HepG2 (cell line): ENCODE measurements at regions not wholly inside any gene's neighbourhood (a gene's known extent, or its start where the extent isn't known, plus 50 kb on each side); places are given as distances from the start of the nearest gene placed in this dataset.
A peak's percentile ranks its signal among the peaks of the same experiment; 100 is the strongest.

ENCODE experiments used
- BCL6 ChIP-seq: IDR thresholded peaks from 2 replicates; pipeline ENCODE4 v1.6.1; 2016; ENCODE audit warnings: missing genetic modification reagents, missing compliant biosample characterization
- CBFB ChIP-seq: sonication (generic); formaldehyde crosslinking; IDR thresholded peaks from 2 replicates; pipeline ENCODE4 v1.4.0; 2020; ENCODE audit warnings: missing genetic modification reagents
- FOXA3 ChIP-seq: IDR thresholded peaks from 2 replicates; pipeline ENCODE4 v1.6.1; 2016; ENCODE audit warnings: missing genetic modification reagents, missing compliant biosample characterization
- HIVEP1 ChIP-seq: sonication (generic); formaldehyde crosslinking; IDR thresholded peaks from 2 replicates; pipeline ENCODE4 v1.4.0; 2020; ENCODE audit warnings: mild to moderate bottlenecking, missing genetic modification reagents
- KDM5A ChIP-seq: fragments of 200-600 bp; sonication (generic); IDR thresholded peaks from 2 replicates; pipeline ENCODE4 v1.7.0; 2018; ENCODE audit warnings: antibody characterized with exemption, mild to moderate bottlenecking, low read length, borderline replicate concordance
- NFATC3 ChIP-seq: sonication (generic); formaldehyde crosslinking; IDR thresholded peaks from 2 replicates; pipeline ENCODE4 v1.5.1; 2020; ENCODE audit warnings: mild to moderate bottlenecking, missing genetic modification reagents
- SAFB2 ChIP-seq: sonication (generic); formaldehyde crosslinking; IDR thresholded peaks from 2 replicates; pipeline ENCODE4 v1.5.1; 2020; ENCODE audit warnings: missing genetic modification reagents, low read depth, mild to moderate bottlenecking, borderline replicate concordance
- SAP130 ChIP-seq: IDR thresholded peaks from 2 replicates; pipeline ENCODE4 v1.6.1; 2016; ENCODE audit warnings: low read depth
- SIN3B ChIP-seq: fragments of 150-350 bp; IDR thresholded peaks from 2 replicates; pipeline ENCODE4 v1.6.1; 2014; ENCODE audit warnings: low read length
- TAF1 ChIP-seq: sonication (generic); formaldehyde crosslinking; IDR thresholded peaks from 2 replicates; pipeline ENCODE4 v1.4.0; 2020; ENCODE audit warnings: missing genetic modification reagents
- TBP ChIP-seq: sonication (generic); formaldehyde crosslinking; IDR thresholded peaks from 2 replicates; pipeline ENCODE4 v1.5.0; 2020; ENCODE audit warnings: missing genetic modification reagents
- TOE1 ChIP-seq: sonication (generic); formaldehyde crosslinking; IDR thresholded peaks from 2 replicates; pipeline ENCODE4 v1.4.0; 2020; ENCODE audit warnings: mild to moderate bottlenecking, missing genetic modification reagents
- ZKSCAN8 ChIP-seq: IDR thresholded peaks from 2 replicates; pipeline ENCODE4 v1.6.1; 2016; ENCODE audit warnings: borderline replicate concordance, missing genetic modification reagents, missing compliant biosample characterization
- ZNF264 ChIP-seq: sonication (generic); formaldehyde crosslinking; IDR thresholded peaks from 2 replicates; pipeline ENCODE4 v1.4.0; 2020; ENCODE audit warnings: missing genetic modification reagents
- ZNF678 ChIP-seq: sonication (generic); formaldehyde crosslinking; IDR thresholded peaks from 2 replicates; pipeline ENCODE4 v1.4.0; 2020; ENCODE audit warnings: mild to moderate bottlenecking, missing genetic modification reagents
- ZSCAN21 ChIP-seq: sonication (generic); formaldehyde crosslinking; IDR thresholded peaks from 2 replicates; pipeline ENCODE4 v1.8.0; 2022; ENCODE audit warnings: mild to moderate bottlenecking, missing genetic modification reagents, moderate library complexity, borderline replicate concordance
- TF ChIP-seq, protein P1 (sequence below): sonication (generic); formaldehyde crosslinking; conservative IDR thresholded peaks from 2 replicates; pipeline ENCODE4 v1.4.0; 2020; ENCODE audit warnings: missing genetic modification reagents
- TF ChIP-seq, protein P2 (sequence below): IDR thresholded peaks from 2 replicates; pipeline ENCODE4 v1.6.1; 2016; ENCODE audit warnings: mild to moderate bottlenecking
- TF ChIP-seq, protein P3 (sequence below): sonication (generic); formaldehyde crosslinking; conservative IDR thresholded peaks from 2 replicates; pipeline ENCODE4 v1.5.0; 2020; ENCODE audit warnings: missing genetic modification reagents
- TF ChIP-seq, protein P4 (sequence below), 2 experiments: sonication (generic) in 1 of 2; formaldehyde crosslinking in 1 of 2; IDR thresholded peaks; 2 replicates each; pipeline versions ENCODE4 v1.4.0 to v1.6.1; 2018 to 2020; ENCODE audit warnings: missing genetic modification reagents in 2 of 2, borderline replicate concordance in 1 of 2, low read depth in 1 of 2, mild to moderate bottlenecking in 1 of 2, missing biosample characterization in 1 of 2
- TF ChIP-seq, protein P5 (sequence below): sonication (generic); formaldehyde crosslinking; IDR thresholded peaks from 2 replicates; pipeline ENCODE4 v1.5.0; 2020; ENCODE audit warnings: mild to moderate bottlenecking, missing genetic modification reagents, borderline replicate concordance

DNA sequence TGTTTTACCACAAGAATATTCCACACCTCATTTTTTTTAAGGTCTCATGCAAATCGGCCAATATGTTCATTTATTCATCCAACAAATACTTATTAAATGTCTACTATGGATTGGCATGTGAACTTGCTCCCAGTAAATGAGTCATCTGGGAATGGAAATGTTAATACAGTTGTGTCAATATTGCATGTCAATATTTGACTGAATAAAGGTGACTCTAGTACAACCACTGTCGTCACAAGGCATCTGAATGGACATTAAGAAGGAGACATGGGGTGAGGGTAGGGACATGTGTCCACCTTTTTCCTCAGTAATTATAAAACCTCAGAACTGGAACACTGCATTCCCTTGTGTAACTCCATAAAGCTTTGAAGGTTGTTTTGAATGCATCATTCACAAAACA is 365.4 kb downstream of the ADCYAP1 start (continued):
- TF ChIP-seq, protein P1, sequence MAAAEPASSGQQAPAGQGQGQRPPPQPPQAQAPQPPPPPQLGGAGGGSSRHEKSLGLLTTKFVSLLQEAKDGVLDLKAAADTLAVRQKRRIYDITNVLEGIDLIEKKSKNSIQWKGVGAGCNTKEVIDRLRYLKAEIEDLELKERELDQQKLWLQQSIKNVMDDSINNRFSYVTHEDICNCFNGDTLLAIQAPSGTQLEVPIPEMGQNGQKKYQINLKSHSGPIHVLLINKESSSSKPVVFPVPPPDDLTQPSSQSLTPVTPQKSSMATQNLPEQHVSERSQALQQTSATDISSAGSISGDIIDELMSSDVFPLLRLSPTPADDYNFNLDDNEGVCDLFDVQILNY (CRISPR knock-in tag), result no peak
- TF ChIP-seq BCL6 (CRISPR knock-in tag) (0 out of 2 replicates have a peak, but pooled peaks have one; percentile 18), HIVEP1 (CRISPR knock-in tag) (no peak), TAF1 (CRISPR knock-in tag) (no peak), CBFB (CRISPR knock-in tag) (no peak), SIN3B (no peak), ZKSCAN8 (CRISPR knock-in tag) (no peak), KDM5A (no peak), ZNF264 (no peak), NFATC3 (CRISPR knock-in tag) (no peak), SAP130 (CRISPR knock-in tag) (0 out of 2 replicates have a peak, but pooled peaks have one; percentile 13), TOE1 (CRISPR knock-in tag) (no peak), FOXA3 (CRISPR knock-in tag) (peak; percentile 81), ZSCAN21 (CRISPR knock-in tag) (no peak), TBP (no peak), ZNF678 (CRISPR knock-in tag) (no peak), SAFB2 (CRISPR knock-in tag) (no peak)
- TF ChIP-seq, protein P2, sequence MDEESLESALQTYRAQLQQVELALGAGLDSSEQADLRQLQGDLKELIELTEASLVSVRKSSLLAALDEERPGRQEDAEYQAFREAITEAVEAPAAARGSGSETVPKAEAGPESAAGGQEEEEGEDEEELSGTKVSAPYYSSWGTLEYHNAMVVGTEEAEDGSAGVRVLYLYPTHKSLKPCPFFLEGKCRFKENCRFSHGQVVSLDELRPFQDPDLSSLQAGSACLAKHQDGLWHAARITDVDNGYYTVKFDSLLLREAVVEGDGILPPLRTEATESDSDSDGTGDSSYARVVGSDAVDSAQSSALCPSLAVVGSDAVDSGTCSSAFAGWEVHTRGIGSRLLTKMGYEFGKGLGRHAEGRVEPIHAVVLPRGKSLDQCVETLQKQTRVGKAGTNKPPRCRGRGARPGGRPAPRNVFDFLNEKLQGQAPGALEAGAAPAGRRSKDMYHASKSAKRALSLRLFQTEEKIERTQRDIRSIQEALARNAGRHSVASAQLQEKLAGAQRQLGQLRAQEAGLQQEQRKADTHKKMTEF (CRISPR knock-in tag), result no peak
- TF ChIP-seq, protein P3, sequence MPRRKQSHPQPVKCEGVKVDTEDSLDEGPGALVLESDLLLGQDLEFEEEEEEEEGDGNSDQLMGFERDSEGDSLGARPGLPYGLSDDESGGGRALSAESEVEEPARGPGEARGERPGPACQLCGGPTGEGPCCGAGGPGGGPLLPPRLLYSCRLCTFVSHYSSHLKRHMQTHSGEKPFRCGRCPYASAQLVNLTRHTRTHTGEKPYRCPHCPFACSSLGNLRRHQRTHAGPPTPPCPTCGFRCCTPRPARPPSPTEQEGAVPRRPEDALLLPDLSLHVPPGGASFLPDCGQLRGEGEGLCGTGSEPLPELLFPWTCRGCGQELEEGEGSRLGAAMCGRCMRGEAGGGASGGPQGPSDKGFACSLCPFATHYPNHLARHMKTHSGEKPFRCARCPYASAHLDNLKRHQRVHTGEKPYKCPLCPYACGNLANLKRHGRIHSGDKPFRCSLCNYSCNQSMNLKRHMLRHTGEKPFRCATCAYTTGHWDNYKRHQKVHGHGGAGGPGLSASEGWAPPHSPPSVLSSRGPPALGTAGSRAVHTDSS (CRISPR knock-in tag), result no peak
- TF ChIP-seq, protein P4, sequence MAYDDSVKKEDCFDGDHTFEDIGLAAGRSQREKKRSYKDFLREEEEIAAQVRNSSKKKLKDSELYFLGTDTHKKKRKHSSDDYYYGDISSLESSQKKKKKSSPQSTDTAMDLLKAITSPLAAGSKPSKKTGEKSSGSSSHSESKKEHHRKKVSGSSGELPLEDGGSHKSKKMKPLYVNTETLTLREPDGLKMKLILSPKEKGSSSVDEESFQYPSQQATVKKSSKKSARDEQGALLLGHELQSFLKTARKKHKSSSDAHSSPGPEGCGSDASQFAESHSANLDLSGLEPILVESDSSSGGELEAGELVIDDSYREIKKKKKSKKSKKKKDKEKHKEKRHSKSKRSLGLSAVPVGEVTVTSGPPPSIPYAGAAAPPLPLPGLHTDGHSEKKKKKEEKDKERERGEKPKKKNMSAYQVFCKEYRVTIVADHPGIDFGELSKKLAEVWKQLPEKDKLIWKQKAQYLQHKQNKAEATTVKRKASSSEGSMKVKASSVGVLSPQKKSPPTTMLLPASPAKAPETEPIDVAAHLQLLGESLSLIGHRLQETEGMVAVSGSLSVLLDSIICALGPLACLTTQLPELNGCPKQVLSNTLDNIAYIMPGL (CRISPR knock-in tag; IDR thresholded peaks at IDR 0.05; ENCODE audit: borderline replicate concordance in 1 of 2, low read depth in 1 of 2), result no peak
- TF ChIP-seq, protein P5, sequence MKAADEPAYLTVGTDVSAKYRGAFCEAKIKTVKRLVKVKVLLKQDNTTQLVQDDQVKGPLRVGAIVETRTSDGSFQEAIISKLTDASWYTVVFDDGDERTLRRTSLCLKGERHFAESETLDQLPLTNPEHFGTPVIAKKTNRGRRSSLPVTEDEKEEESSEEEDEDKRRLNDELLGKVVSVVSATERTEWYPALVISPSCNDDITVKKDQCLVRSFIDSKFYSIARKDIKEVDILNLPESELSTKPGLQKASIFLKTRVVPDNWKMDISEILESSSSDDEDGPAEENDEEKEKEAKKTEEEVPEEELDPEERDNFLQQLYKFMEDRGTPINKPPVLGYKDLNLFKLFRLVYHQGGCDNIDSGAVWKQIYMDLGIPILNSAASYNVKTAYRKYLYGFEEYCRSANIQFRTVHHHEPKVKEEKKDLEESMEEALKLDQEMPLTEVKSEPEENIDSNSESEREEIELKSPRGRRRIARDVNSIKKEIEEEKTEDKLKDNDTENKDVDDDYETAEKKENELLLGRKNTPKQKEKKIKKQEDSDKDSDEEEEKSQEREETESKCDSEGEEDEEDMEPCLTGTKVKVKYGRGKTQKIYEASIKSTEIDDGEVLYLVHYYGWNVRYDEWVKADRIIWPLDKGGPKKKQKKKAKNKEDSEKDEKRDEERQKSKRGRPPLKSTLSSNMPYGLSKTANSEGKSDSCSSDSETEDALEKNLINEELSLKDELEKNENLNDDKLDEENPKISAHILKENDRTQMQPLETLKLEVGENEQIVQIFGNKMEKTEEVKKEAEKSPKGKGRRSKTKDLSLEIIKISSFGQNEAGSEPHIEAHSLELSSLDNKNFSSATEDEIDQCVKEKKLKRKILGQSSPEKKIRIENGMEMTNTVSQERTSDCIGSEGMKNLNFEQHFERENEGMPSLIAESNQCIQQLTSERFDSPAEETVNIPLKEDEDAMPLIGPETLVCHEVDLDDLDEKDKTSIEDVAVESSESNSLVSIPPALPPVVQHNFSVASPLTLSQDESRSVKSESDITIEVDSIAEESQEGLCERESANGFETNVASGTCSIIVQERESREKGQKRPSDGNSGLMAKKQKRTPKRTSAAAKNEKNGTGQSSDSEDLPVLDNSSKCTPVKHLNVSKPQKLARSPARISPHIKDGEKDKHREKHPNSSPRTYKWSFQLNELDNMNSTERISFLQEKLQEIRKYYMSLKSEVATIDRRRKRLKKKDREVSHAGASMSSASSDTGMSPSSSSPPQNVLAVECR (CRISPR knock-in tag), result no peak
